ENCODE measurements at regions not wholly inside any gene's neighbourhood (a gene's known extent, or its start where the extent isn't known, plus 50 kb on each side); places are given as distances from the start of the nearest gene placed in this dataset.

DNA sequence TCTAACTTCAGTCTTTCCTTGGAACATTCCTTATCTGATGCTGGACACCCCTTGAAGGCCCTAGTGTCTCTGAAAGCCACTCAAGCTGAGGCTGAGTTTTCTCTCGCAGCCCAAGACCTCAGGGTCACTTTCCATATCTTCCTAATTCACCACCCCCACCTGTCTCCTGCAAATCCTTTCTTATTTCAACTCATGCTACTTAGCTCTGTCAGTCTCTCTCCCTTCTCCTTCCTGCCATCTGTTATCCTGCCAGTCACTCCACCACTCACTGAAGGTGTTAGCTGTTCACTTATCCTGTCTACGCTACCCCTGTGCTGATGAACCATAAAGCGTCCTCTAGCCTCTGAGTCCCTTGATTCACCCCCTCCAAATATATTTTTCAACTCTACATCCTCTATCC lies 143.9 kb upstream of the SHISA6 start:
- Histone ChIP-seq H3K9ac (no peak overlapping the region), H2AFZ (ENCODE audit: low read depth) (no peak overlapping the region), H3K4me2 (no peak overlapping the region), H3K4me3 (IDR thresholded peaks at IDR 0.05; ENCODE audit: insufficient read depth, low read depth, low read length) (no peak overlapping the region), H3K4me1 (ENCODE audit: low read depth, poor library complexity, severe bottlenecking) (no peaks in the 10 kb centered on the region), H3K79me2 (ENCODE audit: insufficient read depth, low read depth) (no peaks in the 10 kb centered on the region), H3K27me3 (ENCODE audit: insufficient read depth, low read depth) (no peaks in the 10 kb centered on the region), H3K36me3 (ENCODE audit: insufficient read depth) (no peaks in the 10 kb centered on the region), H4K20me1 (ENCODE audit: insufficient read depth) (no peaks in the 10 kb centered on the region), H3K27ac (no peak overlapping the region)
- TF ChIP-seq, protein P1, sequence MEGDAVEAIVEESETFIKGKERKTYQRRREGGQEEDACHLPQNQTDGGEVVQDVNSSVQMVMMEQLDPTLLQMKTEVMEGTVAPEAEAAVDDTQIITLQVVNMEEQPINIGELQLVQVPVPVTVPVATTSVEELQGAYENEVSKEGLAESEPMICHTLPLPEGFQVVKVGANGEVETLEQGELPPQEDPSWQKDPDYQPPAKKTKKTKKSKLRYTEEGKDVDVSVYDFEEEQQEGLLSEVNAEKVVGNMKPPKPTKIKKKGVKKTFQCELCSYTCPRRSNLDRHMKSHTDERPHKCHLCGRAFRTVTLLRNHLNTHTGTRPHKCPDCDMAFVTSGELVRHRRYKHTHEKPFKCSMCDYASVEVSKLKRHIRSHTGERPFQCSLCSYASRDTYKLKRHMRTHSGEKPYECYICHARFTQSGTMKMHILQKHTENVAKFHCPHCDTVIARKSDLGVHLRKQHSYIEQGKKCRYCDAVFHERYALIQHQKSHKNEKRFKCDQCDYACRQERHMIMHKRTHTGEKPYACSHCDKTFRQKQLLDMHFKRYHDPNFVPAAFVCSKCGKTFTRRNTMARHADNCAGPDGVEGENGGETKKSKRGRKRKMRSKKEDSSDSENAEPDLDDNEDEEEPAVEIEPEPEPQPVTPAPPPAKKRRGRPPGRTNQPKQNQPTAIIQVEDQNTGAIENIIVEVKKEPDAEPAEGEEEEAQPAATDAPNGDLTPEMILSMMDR (conservative IDR thresholded peaks at IDR 0.05; ENCODE audit: low read depth, low read length): no peak

DNA sequence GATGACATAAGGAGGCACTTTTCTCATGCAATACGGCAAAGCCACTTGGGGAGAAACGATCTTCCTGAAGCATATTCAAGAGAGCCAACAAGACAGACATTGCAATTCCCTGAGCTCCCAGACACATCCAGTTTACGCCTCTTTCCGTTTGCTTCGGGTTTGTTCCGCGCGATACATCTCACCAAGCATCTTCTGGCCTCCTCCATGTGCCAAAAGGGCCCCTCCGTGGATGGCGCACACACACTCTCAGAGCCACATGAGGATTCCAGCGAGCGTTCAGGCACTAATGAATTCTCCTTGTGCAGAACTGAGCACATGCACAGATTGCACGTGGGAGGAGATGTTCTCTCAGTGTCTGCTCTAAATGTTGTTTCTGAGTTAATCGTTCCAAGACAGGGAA lies 146.7 kb upstream of the SHISA6 start:
- no peak overlapping the region for H2AFZ ChIP-seq (ENCODE audit: low read depth)
- no peak overlapping the region for H3K4me2 ChIP-seq
- no peaks in the 10 kb centered on the region for H3K36me3 ChIP-seq (ENCODE audit: insufficient read depth)
- H4K20me1 ChIP-seq (ENCODE audit: insufficient read depth): no peaks in the 10 kb centered on the region
- H3K4me1 ChIP-seq (ENCODE audit: low read depth, poor library complexity, severe bottlenecking): no peaks in the 10 kb centered on the region
- no peak overlapping the region for H3K27ac ChIP-seq
- H3K79me2 ChIP-seq (ENCODE audit: insufficient read depth, low read depth): no peaks in the 10 kb centered on the region
- TF ChIP-seq, protein P1 (conservative IDR thresholded peaks at IDR 0.05; ENCODE audit: low read depth, low read length): no peak
- H3K9ac ChIP-seq: no peak overlapping the region
- no peaks in the 10 kb centered on the region for H3K27me3 ChIP-seq (ENCODE audit: insufficient read depth, low read depth)
- H3K4me3 ChIP-seq (IDR thresholded peaks at IDR 0.05; ENCODE audit: insufficient read depth, low read depth, low read length): no peak overlapping the region

DNA sequence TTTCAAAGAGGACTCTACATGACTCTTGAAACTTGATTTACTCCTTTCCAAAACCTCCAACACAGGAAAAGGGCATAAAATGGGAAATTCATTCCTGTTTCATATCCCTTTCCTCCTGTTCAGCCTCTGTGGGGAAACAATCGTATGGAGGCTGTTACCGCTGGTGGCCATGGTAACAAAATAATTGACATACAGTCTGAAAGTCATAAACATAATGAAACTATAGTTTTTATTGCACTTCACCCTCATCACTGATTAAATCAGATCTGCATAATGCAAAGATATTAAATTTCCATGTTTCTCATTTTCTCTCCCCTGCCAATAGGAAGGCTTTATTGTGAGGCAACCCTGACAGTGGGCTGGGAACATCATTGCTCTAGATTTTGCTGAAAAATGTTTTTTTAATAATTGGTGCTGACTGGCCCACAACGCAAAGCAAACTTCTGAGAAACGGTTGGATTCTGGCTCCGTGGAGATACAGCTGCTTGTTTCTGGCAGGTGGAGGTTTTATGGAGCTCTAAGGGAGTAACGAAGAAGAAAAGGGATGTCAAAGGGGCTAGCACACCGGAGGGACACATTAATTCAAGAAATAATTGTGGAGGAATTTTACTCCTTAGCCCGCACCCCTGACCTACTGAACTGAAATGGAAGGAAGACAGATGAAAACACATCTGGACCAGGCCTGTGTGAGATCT lies 154.2 kb upstream of the SHISA6 start:
- Histone ChIP-seq H3K4me3 (IDR thresholded peaks at IDR 0.05; ENCODE audit: insufficient read depth, low read depth, low read length) (no peak overlapping the region), H3K36me3 (ENCODE audit: insufficient read depth) (no peaks in the 10 kb centered on the region), H3K9ac (no peak overlapping the region), H3K27ac (no peak overlapping the region), H3K27me3 (ENCODE audit: insufficient read depth, low read depth) (no peaks in the 10 kb centered on the region), H3K4me2 (no peak overlapping the region), H3K4me1 (ENCODE audit: low read depth, poor library complexity, severe bottlenecking) (no peaks in the 10 kb centered on the region), H2AFZ (ENCODE audit: low read depth) (no peak overlapping the region), H3K79me2 (ENCODE audit: insufficient read depth, low read depth) (no peaks in the 10 kb centered on the region), H4K20me1 (ENCODE audit: insufficient read depth) (no peaks in the 10 kb centered on the region)
- TF ChIP-seq, protein P1 (conservative IDR thresholded peaks at IDR 0.05; ENCODE audit: low read depth, low read length): no peak

DNA sequence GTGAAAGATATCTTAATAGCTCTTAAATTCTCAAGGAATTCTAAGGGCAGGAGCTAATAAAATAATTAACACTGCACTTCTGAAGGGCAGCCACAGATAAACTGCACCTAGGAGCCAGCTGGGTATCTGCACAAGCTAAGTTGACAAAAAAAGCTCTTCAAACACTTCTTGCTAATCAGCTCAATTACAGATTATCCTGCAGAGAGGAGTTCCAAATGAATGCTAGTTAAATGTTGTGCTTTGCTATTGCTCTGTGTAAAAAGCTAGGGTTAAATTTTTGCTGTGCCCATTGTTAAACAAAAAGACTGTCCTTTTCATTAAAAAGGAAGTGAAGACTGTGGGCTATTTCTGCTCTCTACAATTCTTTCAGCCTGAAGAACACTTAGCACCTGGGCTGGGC lies 158.5 kb upstream of the SHISA6 start:
- no peak overlapping the region for H2AFZ ChIP-seq (ENCODE audit: low read depth)
- H3K4me2 ChIP-seq: no peak overlapping the region
- no peaks in the 10 kb centered on the region for H3K4me1 ChIP-seq (ENCODE audit: low read depth, poor library complexity, severe bottlenecking)
- H3K27me3 ChIP-seq (ENCODE audit: insufficient read depth, low read depth): no peaks in the 10 kb centered on the region
- no peaks in the 10 kb centered on the region for H3K36me3 ChIP-seq (ENCODE audit: insufficient read depth)
- no peak overlapping the region for H3K9ac ChIP-seq
- H4K20me1 ChIP-seq (ENCODE audit: insufficient read depth): no peaks in the 10 kb centered on the region
- H3K79me2 ChIP-seq (ENCODE audit: insufficient read depth, low read depth): no peaks in the 10 kb centered on the region
- TF ChIP-seq, protein P1 (conservative IDR thresholded peaks at IDR 0.05; ENCODE audit: low read depth, low read length): no peak
- H3K27ac ChIP-seq: no peak overlapping the region
- H3K4me3 ChIP-seq (IDR thresholded peaks at IDR 0.05; ENCODE audit: insufficient read depth, low read depth, low read length): no peak overlapping the region

Data from KMS-11 (cell line).